ENCODE measurements at regions not wholly inside any gene's neighbourhood (a gene's known extent, or its start where the extent isn't known, plus 50 kb on each side); places are given as distances from the start of the nearest gene placed in this dataset.

DNA sequence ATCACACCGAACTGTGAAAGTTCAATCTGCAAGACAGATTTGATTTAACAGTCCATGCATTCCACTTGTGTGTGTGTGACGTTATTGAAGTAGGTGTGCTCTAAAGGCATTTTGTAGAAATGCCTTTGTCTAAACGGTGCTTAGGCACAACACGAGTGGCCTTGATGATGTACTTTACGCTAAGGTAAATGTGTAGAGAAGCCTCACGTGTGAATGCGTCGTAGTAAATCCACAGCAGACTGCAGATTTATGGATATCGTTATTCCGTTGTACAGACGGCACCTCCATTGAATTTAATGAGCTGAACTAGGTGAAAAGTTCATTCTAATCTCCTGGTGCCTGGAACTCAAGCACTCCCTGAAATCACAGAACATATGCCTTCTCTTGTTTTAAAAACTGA is 202.8 kb upstream of the STXBP6 start:
- no peak for DNase-seq (ENCODE audit: low spot score)
- ATAC-seq (ENCODE audit: low read depth): no peak
- Histone ChIP-seq H3K36me3 (ENCODE audit: low read depth) (no peaks in the 10 kb centered on the region), H3K4me3 (ENCODE audit: severe bottlenecking) (no peak overlapping the region), H3K27ac (ENCODE audit: poor library complexity, severe bottlenecking) (no peak overlapping the region), H3K27me3 (ENCODE audit: insufficient read depth, poor library complexity, severe bottlenecking) (peaks cover 10% of the 10 kb centered on the region), H3K9me3 (ENCODE audit: severe bottlenecking) (no peaks in the 10 kb centered on the region), H3K4me1 (ENCODE audit: insufficient read depth, poor library complexity, severe bottlenecking) (no peaks in the 10 kb centered on the region)
- TF ChIP-seq, protein P1, sequence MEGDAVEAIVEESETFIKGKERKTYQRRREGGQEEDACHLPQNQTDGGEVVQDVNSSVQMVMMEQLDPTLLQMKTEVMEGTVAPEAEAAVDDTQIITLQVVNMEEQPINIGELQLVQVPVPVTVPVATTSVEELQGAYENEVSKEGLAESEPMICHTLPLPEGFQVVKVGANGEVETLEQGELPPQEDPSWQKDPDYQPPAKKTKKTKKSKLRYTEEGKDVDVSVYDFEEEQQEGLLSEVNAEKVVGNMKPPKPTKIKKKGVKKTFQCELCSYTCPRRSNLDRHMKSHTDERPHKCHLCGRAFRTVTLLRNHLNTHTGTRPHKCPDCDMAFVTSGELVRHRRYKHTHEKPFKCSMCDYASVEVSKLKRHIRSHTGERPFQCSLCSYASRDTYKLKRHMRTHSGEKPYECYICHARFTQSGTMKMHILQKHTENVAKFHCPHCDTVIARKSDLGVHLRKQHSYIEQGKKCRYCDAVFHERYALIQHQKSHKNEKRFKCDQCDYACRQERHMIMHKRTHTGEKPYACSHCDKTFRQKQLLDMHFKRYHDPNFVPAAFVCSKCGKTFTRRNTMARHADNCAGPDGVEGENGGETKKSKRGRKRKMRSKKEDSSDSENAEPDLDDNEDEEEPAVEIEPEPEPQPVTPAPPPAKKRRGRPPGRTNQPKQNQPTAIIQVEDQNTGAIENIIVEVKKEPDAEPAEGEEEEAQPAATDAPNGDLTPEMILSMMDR (IDR thresholded peaks at IDR 0.05; ENCODE audit: poor library complexity, severe bottlenecking): no peak

DNA sequence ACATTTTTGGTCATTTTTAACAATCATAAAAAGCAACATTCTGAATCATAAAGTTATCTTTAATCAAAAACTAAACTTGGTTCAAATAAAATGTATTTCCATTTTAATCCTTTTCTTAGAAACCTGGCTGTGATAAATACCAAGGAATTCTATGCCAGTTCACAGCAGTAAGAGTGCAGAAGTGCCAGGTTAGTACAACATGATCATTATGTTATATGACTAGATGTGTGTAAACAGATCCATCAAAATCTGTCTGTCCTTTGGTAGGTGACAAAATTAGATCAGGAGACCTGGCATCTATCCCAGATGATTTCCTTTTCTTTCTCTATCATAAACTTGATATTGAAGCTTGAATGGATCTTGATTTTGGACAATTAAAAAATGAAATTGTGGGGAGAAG is 200.6 kb upstream of the STXBP6 start:
- TF ChIP-seq, protein P1 (IDR thresholded peaks at IDR 0.05; ENCODE audit: poor library complexity, severe bottlenecking): no peak
- peaks cover 3% of the 10 kb centered on the region for H3K27me3 ChIP-seq (ENCODE audit: insufficient read depth, poor library complexity, severe bottlenecking)
- H3K36me3 ChIP-seq (ENCODE audit: low read depth): no peaks in the 10 kb centered on the region
- H3K27ac ChIP-seq (ENCODE audit: poor library complexity, severe bottlenecking): no peak overlapping the region
- H3K4me1 ChIP-seq (ENCODE audit: insufficient read depth, poor library complexity, severe bottlenecking): no peaks in the 10 kb centered on the region
- no peaks in the 10 kb centered on the region for H3K9me3 ChIP-seq (ENCODE audit: severe bottlenecking)
- DNase-seq (ENCODE audit: low spot score) (no peak), ATAC-seq (ENCODE audit: low read depth) (no peak)
- no peak overlapping the region for H3K4me3 ChIP-seq (ENCODE audit: severe bottlenecking)

DNA sequence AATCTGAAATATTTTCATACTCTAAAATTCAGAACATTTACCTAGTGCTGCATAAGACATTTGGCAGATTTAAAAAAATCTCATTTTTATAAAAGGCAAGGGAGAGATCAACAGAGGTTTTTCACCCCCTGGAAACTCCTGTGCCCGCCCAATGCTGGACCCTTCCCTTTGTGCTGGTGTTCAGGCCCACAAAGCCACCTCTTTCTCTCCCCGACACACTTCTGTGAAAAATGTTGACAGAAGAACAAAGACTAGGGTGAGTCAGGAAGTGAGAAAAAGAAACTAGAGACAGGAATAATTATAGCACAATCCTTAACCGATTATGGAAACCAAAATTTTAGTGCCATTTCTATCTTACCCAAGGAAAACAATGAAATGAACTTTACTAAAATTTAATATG is 197.7 kb upstream of the STXBP6 start:
- Histone ChIP-seq H3K36me3 (ENCODE audit: low read depth) (no peaks in the 10 kb centered on the region), H3K9me3 (ENCODE audit: severe bottlenecking) (no peaks in the 10 kb centered on the region), H3K27me3 (ENCODE audit: insufficient read depth, poor library complexity, severe bottlenecking) (peaks cover 3% of the 10 kb centered on the region), H3K4me3 (ENCODE audit: severe bottlenecking) (no peak overlapping the region), H3K27ac (ENCODE audit: poor library complexity, severe bottlenecking) (no peak overlapping the region), H3K4me1 (ENCODE audit: insufficient read depth, poor library complexity, severe bottlenecking) (no peaks in the 10 kb centered on the region)
- ATAC-seq (ENCODE audit: low read depth): no peak
- DNase-seq (ENCODE audit: low spot score): no peak
- TF ChIP-seq, protein P1 (IDR thresholded peaks at IDR 0.05; ENCODE audit: poor library complexity, severe bottlenecking): no peak

DNA sequence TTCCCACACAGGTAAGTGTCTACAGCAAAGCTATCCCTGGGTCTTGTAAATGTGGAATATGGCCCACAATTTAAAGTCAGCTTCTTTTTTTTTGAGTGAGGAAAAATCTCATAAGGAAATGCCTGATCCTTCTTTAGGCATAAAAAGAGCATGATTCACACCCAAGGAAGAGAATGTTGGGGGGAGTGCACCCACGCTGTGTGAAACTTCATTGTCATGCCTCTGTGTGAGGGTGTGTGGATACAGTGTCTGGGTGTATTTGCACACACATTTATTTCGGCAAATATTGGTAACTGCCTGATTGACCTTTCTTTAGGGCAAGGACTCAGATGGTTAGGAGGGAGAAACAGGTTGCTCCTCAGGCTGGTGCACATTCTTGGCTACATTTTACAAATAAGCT is 196.8 kb upstream of the STXBP6 start:
- no peak overlapping the region for H3K27ac ChIP-seq (ENCODE audit: poor library complexity, severe bottlenecking)
- H3K27me3 ChIP-seq (ENCODE audit: insufficient read depth, poor library complexity, severe bottlenecking): peaks cover 3% of the 10 kb centered on the region
- ATAC-seq (ENCODE audit: low read depth) (no peak), DNase-seq (ENCODE audit: low spot score) (no peak)
- TF ChIP-seq, protein P1 (IDR thresholded peaks at IDR 0.05; ENCODE audit: poor library complexity, severe bottlenecking): no peak
- H3K36me3 ChIP-seq (ENCODE audit: low read depth): no peaks in the 10 kb centered on the region
- no peaks in the 10 kb centered on the region for H3K9me3 ChIP-seq (ENCODE audit: severe bottlenecking)
- no peak overlapping the region for H3K4me3 ChIP-seq (ENCODE audit: severe bottlenecking)
- no peaks in the 10 kb centered on the region for H3K4me1 ChIP-seq (ENCODE audit: insufficient read depth, poor library complexity, severe bottlenecking)

DNA sequence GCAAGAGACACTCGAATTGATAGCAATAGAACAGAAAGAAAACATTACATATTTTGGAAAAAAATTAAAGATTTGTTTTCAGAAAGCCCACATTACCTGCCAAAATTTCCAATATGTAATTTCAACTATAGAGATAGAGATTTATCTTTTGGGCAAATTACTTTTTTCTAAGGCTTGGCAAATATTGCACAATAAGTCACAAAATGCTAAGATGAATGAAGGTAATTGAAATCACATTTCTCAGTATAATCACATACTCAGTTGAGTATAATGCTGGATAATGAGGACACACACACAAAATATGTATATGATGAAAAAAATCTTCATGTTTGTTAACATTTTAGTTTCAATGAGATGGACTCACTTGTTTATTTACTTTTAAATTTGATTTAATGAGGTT is 189.2 kb upstream of the STXBP6 start:
- Histone ChIP-seq H3K4me1 (ENCODE audit: insufficient read depth, poor library complexity, severe bottlenecking) (no peaks in the 10 kb centered on the region), H3K36me3 (ENCODE audit: low read depth) (no peaks in the 10 kb centered on the region), H3K27me3 (ENCODE audit: insufficient read depth, poor library complexity, severe bottlenecking) (no peaks in the 10 kb centered on the region), H3K4me3 (ENCODE audit: severe bottlenecking) (no peak overlapping the region), H3K27ac (ENCODE audit: poor library complexity, severe bottlenecking) (no peak overlapping the region), H3K9me3 (ENCODE audit: severe bottlenecking) (no peaks in the 10 kb centered on the region)
- ATAC-seq (ENCODE audit: low read depth) (no peak), DNase-seq (ENCODE audit: low spot score) (no peak)
- TF ChIP-seq, protein P1 (IDR thresholded peaks at IDR 0.05; ENCODE audit: poor library complexity, severe bottlenecking): no peak

All from RWPE2 (cell line).